HG03354 (cell line): ENCODE measurements at regions not wholly inside any gene's neighbourhood (a gene's known extent, or its start where the extent isn't known, plus 50 kb on each side); places are given as distances from the start of the nearest gene placed in this dataset.
"Not testable (repeated sequence)": the region's sequence is repeated elsewhere in the genome, so short reads cannot be mapped to it uniquely, and the experiment has no call there.

Experiments
- ATAC-seq: cut with Tn5 transposase; IDR thresholded peaks from one replicate; pipeline ENCODE4 v1.9.1; 2021; ENCODE audit warnings: mild to moderate bottlenecking; ENCODE audit not compliant: unreplicated experiment, poor library complexity, severe bottlenecking

DNA sequence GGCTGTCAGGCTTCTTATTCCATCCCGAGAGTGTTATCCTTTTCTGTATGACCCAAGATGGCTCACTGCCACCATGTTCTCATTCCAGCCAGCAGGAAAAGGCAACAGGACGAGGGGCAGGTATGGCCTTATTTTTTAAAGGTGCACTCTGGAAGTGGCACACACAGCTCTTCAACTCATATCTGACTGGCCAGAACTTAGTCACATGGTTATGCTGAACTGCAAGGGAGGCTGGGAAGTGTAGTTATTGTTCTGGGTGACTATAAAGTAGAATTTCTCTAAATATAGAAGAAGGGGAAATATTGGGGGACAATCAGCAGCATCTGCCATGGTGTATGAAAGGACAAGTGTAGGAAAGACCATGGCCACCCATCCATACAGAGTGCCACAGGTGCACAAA lies 107.6 kb downstream of the SRGAP2 start:
- ATAC-seq, result not testable (repeated sequence)

DNA sequence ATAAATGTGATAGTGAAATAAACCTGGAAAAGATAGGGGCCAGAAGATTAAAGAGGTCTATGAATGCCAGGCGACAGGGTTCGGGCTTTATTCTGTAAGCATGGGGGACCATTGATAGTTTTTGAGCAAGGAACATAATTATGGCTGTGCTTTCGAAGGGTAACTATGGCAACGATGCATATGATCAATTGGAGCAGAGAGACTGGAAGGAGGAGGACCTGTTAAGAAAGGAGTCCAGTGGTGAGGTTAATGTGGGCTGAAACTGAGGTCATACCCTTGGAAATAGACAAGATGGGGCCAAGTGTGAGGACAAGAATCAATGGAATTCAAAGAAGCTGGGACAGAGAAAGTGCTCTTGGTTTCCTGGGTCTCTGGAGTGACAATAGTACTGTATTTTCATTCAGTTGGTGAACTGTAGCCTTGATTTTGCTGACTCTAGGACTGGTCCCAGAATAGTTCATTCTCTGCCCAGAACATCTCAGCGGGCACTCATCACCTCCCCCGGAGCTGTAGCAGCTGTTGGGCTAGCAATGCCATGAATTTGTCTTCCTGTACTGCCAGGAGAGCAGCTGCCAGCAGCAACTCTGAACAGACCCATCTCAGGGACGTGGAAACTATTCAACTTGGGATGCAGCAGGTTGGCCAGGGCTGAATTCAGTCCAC lies 108.4 kb downstream of the SRGAP2 start:
- ATAC-seq, result not testable (repeated sequence)

GRCh38 chr1:206312274-206312665 lies 108.9 kb downstream of the SRGAP2 start:
- ATAC-seq, result not testable (repeated sequence)

DNA sequence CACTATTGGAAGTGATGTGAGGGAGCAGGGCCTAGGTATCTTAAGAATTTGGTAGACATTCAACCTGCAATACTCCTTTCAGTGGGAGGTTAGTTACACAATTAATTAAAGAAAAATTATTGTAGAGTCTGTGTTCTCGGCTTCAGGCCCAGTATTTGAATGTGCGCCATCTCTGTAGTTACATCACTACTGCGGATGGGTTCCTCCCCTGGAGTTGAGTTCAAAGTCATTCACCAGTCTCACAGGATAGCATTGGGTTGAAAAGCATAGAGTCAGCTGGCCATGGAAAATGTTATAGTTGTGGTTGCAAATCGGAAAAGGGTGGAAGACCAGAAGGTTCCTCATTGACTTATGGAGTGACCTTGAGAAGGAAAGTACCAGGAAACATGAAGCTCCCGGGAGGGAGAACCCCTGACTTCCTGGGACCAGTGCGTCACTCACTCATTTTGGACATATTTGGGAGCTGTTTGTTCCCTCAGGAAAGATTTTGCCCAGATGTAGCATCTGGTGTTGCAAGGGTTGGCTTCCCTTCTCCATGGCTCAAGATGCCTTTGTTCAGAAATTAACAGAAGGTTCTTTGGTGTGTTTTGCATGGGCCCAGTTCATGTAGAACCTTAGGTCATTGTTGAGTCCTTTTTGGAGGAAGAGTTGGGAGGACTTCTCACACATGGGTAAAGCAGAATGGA lies 111.8 kb downstream of the SRGAP2 start:
- ATAC-seq, result not testable (repeated sequence)

GRCh38 chr1:206316901-206317300 lies 113.6 kb downstream of the SRGAP2 start:
- not testable (repeated sequence) for ATAC-seq

GRCh38 chr1:206317878-206318514 lies 114.7 kb downstream of the SRGAP2 start:
- ATAC-seq, result not testable (repeated sequence)

DNA sequence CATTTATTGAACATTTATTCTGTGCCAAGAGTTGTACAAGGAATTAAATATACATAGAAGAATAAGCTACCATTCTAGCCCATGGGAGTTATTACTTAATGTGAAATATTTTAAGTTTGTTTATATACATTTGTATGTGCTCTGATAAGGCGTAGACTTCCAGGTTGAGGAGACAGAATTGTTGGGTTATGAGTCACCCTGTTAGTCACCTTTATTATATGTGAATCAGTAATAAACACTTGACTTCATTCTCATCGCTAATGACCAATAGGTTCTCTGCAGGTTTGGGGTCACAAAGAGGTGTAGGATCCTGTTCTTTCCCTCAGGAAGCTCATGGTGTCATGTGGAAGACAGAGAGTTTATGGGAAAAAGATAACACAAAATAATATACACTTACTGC lies 116.9 kb downstream of the SRGAP2 start:
- not testable (repeated sequence) for ATAC-seq

- not testable (repeated sequence) for ATAC-seq
These were observed 123.0 kb downstream of the SRGAP2 start for GRCh38 chr1:206326159-206326939.

DNA sequence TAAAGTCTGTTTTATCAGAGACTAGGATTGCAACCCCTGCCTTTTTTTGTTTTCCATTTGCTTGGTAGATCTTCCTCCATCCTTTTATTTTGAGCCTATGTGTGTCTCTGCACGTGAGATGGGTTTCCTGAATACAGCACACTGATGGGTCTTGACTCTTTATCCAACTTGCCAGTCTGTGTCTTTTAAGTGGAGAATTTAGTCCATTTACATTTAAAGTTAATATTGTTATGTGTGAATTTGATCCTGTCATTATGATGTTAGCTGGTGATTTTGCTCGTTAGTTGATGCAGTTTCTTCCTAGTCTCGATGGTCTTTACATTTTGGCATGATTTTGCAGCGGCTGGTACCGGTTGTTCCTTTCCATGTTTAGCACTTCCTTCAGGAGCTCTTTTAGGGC lies 128.3 kb downstream of the SRGAP2 start:
- ATAC-seq, result not testable (repeated sequence)

DNA sequence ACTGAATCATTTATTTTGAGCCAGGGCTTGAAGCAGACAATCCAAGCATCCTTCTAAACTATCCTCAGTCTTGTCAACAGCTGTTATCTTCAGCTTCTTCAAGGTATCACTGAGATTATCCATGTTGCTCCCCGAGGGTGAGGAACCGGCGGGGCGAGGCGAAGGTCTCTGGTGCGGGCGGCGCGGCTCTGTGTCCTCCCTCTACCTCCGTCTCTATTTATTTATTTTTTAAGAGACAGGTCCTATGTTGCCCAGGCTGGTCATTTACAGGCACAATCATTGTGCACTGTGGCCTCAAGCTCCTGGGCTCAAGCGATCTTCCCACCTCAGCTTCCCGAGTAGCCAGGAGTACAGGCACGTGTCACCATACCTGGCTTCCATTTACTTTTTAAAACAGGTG lies 130.0 kb downstream of the SRGAP2 start:
- not testable (repeated sequence) for ATAC-seq

DNA sequence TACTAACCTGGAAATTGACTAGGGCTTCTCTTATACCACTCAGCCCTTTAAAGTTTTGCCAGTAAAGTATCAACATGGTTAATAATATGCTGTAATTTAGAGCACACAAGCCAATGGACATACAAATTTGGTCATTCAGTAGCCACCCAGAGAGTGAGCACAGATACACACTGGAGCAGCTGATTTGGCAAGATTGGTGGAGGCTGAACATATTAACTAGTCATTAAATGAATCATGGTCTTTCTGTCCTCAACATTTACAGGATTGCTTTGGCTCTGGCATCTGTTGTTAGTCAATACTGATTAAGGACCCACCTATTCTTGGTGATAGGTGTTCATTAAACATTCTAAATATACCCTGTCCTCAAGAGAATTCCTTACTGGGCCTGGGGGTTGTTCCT lies 130.6 kb downstream of the SRGAP2 start:
- ATAC-seq, result not testable (repeated sequence)

- not testable (repeated sequence) for ATAC-seq
These were observed 131.1 kb downstream of the SRGAP2 start for GRCh38 chr1:206334481-206334880.

GRCh38 chr1:206335162-206335561 lies 131.8 kb downstream of the SRGAP2 start:
- not testable (repeated sequence) for ATAC-seq

DNA sequence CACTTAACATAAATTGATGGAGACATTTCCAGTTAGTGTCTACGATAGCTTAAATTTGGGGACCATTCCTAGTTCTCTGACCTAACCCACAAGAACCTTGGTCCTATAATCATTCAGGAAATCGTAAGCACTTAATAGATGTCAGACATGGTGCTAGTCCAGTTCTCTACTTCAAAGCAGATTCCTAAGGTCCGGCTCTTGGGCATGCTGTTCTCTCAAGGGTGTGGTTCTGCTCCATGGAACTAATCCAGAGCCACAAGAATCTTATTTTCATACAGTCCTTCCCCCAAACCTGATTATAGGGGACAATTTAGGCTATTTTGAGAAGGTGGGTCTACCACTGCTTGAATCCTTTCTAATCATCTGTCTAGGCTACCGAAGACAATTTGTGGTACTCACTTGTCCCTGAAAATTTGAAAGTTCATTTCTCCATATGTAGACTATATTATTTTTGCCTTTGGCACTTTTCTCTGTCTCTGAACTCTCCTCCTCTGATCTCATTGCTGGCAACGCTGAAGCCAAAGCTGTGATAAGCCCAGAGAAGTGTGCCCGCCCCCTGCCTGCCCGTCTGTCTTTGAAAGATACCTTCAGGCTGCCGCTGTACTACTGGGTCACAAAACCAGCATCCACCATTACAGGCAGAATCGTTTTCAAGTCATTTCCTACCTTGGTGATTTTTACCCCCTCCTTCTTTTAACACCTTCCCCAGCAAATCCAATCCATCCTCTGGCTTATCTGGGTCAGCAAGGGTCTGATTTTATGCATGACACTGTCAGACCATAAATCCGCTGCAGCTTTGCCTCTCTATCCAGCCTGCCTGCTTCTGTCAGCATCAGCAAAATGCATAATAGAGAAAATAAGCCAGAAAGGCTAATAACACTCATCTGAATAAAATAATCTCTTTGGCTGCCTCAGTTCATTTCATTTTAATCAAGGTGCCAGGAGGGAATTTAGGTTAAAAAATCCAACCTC lies 132.8 kb downstream of the SRGAP2 start:
- not testable (repeated sequence) for ATAC-seq

DNA sequence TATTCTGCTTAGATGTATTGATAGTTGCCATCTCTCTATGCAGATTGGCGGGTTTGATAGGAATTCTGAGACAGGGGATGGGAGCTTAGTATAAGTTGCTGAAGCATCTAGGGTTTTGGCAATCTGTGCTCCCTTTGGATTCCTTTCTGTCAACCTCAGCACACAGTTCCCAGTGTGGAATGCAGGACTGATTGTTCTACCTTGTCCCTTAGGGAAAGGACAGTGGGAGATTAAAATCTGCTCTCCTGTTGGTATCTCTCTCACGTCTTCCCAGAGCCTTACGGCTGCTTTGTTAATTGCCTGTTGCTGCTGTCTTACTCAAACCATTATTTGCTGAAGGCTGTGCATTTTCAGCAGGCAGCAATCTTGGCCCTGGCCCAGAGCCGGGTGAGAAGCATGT lies 133.3 kb upstream of the IKBKE start:
- ATAC-seq, result not testable (repeated sequence)

GRCh38 chr1:206350493-206351275 lies 119.6 kb upstream of the IKBKE start:
- ATAC-seq, result not testable (repeated sequence)

- ATAC-seq, result not testable (repeated sequence)
These were observed 118.8 kb upstream of the IKBKE start for GRCh38 chr1:206351276-206352052.
